ENCODE measurements at regions not wholly inside any gene's neighbourhood (a gene's known extent, or its start where the extent isn't known, plus 50 kb on each side); places are given as distances from the start of the nearest gene placed in this dataset.

GRCh38 chr9:97751531-97751930 lies 54.4 kb upstream of the XPA start:
- Histone ChIP-seq H3K4me3 (ENCODE audit: low read depth, low read length, poor library complexity, severe bottlenecking) (no peak overlapping the region), H3F3A (ENCODE audit: insufficient read depth, low read length) (no peaks in the 10 kb centered on the region), H3K27me3 (ENCODE audit: insufficient read depth, low read length) (0 out of 2 replicates have a peak, but pooled peaks cover 4% of the 10 kb centered on the region), H3K9me3 (ENCODE audit: low read length) (no peaks in the 10 kb centered on the region), H4K20me1 (ENCODE audit: insufficient read depth, low read length) (no peaks in the 10 kb centered on the region), H2AFZ (ENCODE audit: low read length) (no peak overlapping the region), H3K27ac (ENCODE audit: low read depth, low read length, poor library complexity, severe bottlenecking) (no peak overlapping the region), H3K79me2 (ENCODE audit: insufficient read depth, low read length) (no peaks in the 10 kb centered on the region), H3K4me2 (ENCODE audit: low read length) (no peak overlapping the region), H3K9me2 (ENCODE audit: low read depth, low read length) (no peaks in the 10 kb centered on the region), H3K4me1 (ENCODE audit: insufficient read depth, low read length, severe bottlenecking) (no peaks in the 10 kb centered on the region), H3K36me3 (ENCODE audit: insufficient read depth, low read length) (no peaks in the 10 kb centered on the region), H3K9ac (ENCODE audit: low read length) (no peak overlapping the region)
- TF ChIP-seq EZH2 (IDR thresholded peaks at IDR 0.05; ENCODE audit: borderline replicate concordance, low read length): no peak
- TF ChIP-seq, protein P1, sequence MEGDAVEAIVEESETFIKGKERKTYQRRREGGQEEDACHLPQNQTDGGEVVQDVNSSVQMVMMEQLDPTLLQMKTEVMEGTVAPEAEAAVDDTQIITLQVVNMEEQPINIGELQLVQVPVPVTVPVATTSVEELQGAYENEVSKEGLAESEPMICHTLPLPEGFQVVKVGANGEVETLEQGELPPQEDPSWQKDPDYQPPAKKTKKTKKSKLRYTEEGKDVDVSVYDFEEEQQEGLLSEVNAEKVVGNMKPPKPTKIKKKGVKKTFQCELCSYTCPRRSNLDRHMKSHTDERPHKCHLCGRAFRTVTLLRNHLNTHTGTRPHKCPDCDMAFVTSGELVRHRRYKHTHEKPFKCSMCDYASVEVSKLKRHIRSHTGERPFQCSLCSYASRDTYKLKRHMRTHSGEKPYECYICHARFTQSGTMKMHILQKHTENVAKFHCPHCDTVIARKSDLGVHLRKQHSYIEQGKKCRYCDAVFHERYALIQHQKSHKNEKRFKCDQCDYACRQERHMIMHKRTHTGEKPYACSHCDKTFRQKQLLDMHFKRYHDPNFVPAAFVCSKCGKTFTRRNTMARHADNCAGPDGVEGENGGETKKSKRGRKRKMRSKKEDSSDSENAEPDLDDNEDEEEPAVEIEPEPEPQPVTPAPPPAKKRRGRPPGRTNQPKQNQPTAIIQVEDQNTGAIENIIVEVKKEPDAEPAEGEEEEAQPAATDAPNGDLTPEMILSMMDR (IDR thresholded peaks at IDR 0.05; ENCODE audit: low read length): no peak

- Histone ChIP-seq H3K9me2 (ENCODE audit: low read depth, low read length) (no peaks in the 10 kb centered on the region), H2AFZ (ENCODE audit: low read length) (no peak overlapping the region), H3K27ac (ENCODE audit: low read depth, low read length, poor library complexity, severe bottlenecking) (no peak overlapping the region), H3K4me3 (ENCODE audit: low read depth, low read length, poor library complexity, severe bottlenecking) (no peak overlapping the region), H3K4me2 (ENCODE audit: low read length) (no peak overlapping the region), H3K9me3 (ENCODE audit: low read length) (no peaks in the 10 kb centered on the region), H3K4me1 (ENCODE audit: insufficient read depth, low read length, severe bottlenecking) (no peaks in the 10 kb centered on the region), H3F3A (ENCODE audit: insufficient read depth, low read length) (no peaks in the 10 kb centered on the region), H3K9ac (ENCODE audit: low read length) (no peak overlapping the region), H3K27me3 (ENCODE audit: insufficient read depth, low read length) (0 out of 2 replicates have a peak, but pooled peaks cover 4% of the 10 kb centered on the region), H4K20me1 (ENCODE audit: insufficient read depth, low read length) (no peaks in the 10 kb centered on the region), H3K36me3 (ENCODE audit: insufficient read depth, low read length) (no peaks in the 10 kb centered on the region), H3K79me2 (ENCODE audit: insufficient read depth, low read length) (no peaks in the 10 kb centered on the region)
- TF ChIP-seq, protein P1 (IDR thresholded peaks at IDR 0.05; ENCODE audit: low read length): no peak
- TF ChIP-seq EZH2 (IDR thresholded peaks at IDR 0.05; ENCODE audit: borderline replicate concordance, low read length): no peak
These were observed 55.1 kb upstream of the XPA start for GRCh38 chr9:97752274-97752673.

DNA sequence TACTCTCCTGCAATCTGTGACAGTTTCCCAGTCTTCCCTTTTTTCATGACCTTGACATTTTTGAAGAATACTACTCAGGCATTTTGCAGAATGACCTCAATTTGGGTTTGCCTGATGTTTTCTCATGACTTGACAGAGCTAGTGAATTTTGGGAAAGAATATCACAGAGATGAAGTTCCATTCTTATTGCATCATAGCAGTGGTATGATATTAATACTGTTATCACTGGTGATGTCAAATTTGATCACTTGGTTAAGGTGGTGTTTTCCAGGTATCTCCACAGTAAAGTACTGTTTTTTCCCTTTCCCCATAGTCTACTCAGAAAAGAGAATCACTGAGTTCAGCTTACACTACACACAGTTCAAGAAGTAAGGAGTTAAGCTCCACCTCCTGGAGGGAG lies 56.2 kb upstream of the XPA start:
- H3K4me3 ChIP-seq (ENCODE audit: low read depth, low read length, poor library complexity, severe bottlenecking): no peak overlapping the region
- 0 out of 2 replicates have a peak, but pooled peaks cover 4% of the 10 kb centered on the region for H3K27me3 ChIP-seq (ENCODE audit: insufficient read depth, low read length)
- H3K4me2 ChIP-seq (ENCODE audit: low read length): no peak overlapping the region
- H3K9ac ChIP-seq (ENCODE audit: low read length): no peak overlapping the region
- no peak overlapping the region for H3K27ac ChIP-seq (ENCODE audit: low read depth, low read length, poor library complexity, severe bottlenecking)
- no peak for TF ChIP-seq EZH2 (IDR thresholded peaks at IDR 0.05; ENCODE audit: borderline replicate concordance, low read length)
- TF ChIP-seq, protein P1 (IDR thresholded peaks at IDR 0.05; ENCODE audit: low read length): no peak
- H3K9me3 ChIP-seq (ENCODE audit: low read length): no peaks in the 10 kb centered on the region
- no peaks in the 10 kb centered on the region for H4K20me1 ChIP-seq (ENCODE audit: insufficient read depth, low read length)
- no peaks in the 10 kb centered on the region for H3K79me2 ChIP-seq (ENCODE audit: insufficient read depth, low read length)
- no peaks in the 10 kb centered on the region for H3K4me1 ChIP-seq (ENCODE audit: insufficient read depth, low read length, severe bottlenecking)
- no peaks in the 10 kb centered on the region for H3K9me2 ChIP-seq (ENCODE audit: low read depth, low read length)
- H3K36me3 ChIP-seq (ENCODE audit: insufficient read depth, low read length): no peaks in the 10 kb centered on the region
- H2AFZ ChIP-seq (ENCODE audit: low read length): no peak overlapping the region
- no peaks in the 10 kb centered on the region for H3F3A ChIP-seq (ENCODE audit: insufficient read depth, low read length)
